HL-60 (cell line): ENCODE measurements at regions not wholly inside any gene's neighbourhood (a gene's known extent, or its start where the extent isn't known, plus 50 kb on each side); places are given as distances from the start of the nearest gene placed in this dataset.
"Not testable (repeated sequence)": the region's sequence is repeated elsewhere in the genome, so short reads cannot be mapped to it uniquely, and the experiment has no call there.

Source experiments
- DNase-seq, 2 experiments: peaks; one replicate each; pipeline ENCODE4 v3.0.0-alpha.2; 2010 to 2020; ENCODE audit warnings: low read depth in 1 of 2, low spot score in 1 of 2
- H3K27ac ChIP-seq: fragments of 250-450 bp; sonication (Bioruptor Pico); replicated peaks from 2 replicates; pipeline ENCODE4 v1.5.1; 2020; ENCODE audit warnings: mild to moderate bottlenecking, moderate library complexity
- H3K27me3 ChIP-seq: fragments of 250-450 bp; sonication (Bioruptor Pico); 2 replicates; pipeline ENCODE4 v1.5.1; 2021; ENCODE audit warnings: mild to moderate bottlenecking, moderate library complexity; ENCODE audit not compliant: insufficient read depth, poor library complexity, severe bottlenecking
- H3K4me3 ChIP-seq: replicated peaks from 2 replicates; pipeline ENCODE4 v1.5.1; 2011; ENCODE audit warnings: mild to moderate bottlenecking, control low read depth, low read length; ENCODE audit not compliant: insufficient read depth

DNA sequence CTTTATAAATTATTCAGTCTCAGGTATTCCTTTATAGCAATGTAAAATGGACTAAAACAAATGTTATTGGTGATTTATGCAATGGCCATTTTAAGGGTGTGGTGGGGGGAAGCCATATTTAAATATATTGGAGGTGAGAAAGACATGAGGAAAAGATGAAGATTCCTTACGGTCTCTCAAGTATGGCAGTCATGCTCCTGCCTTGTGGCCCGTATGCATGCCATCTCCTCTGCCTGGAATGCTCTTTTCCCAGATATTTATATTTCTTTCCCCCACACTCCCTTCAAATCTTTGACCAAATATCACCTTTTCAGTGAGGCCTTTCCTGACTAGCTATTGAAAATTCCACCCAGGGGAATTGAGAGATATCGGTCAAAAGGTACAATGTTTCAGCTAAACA is 206.0 kb downstream of the POTEM start:
- H3K27ac ChIP-seq, DNase-seq, H3K27me3 ChIP-seq, H3K4me3 ChIP-seq: not testable (repeated sequence)

DNA sequence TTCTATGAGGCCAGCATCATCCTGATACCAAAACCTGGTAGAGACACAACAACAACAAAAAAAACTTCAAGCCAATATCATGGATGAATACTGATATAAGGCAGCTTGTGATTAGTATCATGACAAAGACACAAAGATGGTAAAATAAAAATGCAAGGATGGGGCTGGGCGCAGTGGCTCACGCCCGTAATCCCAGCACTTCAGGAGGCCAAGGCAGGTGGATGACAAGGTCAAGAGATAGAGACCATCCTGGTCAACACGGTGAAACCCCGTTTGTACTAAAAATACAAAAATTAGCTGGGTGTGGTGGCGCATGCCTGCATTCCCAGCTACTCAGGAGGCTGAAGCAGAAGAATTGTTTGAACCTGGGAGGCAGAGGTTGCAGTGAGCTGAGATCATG is 210.2 kb downstream of the POTEM start:
- H3K27me3 ChIP-seq, H3K27ac ChIP-seq, H3K4me3 ChIP-seq, DNase-seq: not testable (repeated sequence)

- not testable (repeated sequence) for H3K4me3 ChIP-seq, DNase-seq, H3K27ac ChIP-seq, H3K27me3 ChIP-seq
These were observed 213.1 kb downstream of the POTEM start for GRCh38 chr14:19180297-19180696.

- DNase-seq, result not testable (repeated sequence)
These were observed 213.6 kb downstream of the POTEM start for GRCh38 chr14:19180881-19181280.

GRCh38 chr14:19195146-19195545 is 227.9 kb downstream of the POTEM start:
- not testable (repeated sequence) for H3K27me3 ChIP-seq, H3K27ac ChIP-seq, DNase-seq, H3K4me3 ChIP-seq

More at GRCh38 chr14:19180881-19181280, 213.6 kb downstream of the POTEM start:
- not testable (repeated sequence) for H3K27ac ChIP-seq, H3K4me3 ChIP-seq, H3K27me3 ChIP-seq

GRCh38 chr14:19197488-19198234 is 230.4 kb downstream of the POTEM start:
- not testable (repeated sequence) for DNase-seq, H3K27me3 ChIP-seq, H3K4me3 ChIP-seq, H3K27ac ChIP-seq

DNA sequence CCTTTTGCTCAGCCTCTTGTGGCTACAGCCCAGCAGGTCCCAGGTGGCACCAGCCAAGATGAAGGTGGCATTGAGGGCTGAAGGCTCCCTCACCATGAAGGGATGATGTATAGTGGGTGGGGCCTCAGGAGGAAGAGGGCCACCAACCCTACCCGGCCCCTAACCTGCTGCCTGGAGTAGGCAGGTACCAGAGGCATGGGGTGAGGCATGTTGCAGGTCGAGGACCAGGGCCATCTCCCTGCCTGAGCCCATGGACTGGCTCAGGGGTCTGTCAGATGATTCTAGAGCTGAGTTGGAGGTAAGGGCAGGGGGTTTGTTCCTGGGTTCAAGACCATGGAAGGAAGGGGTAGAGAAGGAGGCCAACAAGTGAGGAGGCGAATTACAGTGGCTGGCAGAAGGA is 231.1 kb downstream of the POTEM start:
- H3K4me3 ChIP-seq, DNase-seq, H3K27me3 ChIP-seq, H3K27ac ChIP-seq: not testable (repeated sequence)

DNA sequence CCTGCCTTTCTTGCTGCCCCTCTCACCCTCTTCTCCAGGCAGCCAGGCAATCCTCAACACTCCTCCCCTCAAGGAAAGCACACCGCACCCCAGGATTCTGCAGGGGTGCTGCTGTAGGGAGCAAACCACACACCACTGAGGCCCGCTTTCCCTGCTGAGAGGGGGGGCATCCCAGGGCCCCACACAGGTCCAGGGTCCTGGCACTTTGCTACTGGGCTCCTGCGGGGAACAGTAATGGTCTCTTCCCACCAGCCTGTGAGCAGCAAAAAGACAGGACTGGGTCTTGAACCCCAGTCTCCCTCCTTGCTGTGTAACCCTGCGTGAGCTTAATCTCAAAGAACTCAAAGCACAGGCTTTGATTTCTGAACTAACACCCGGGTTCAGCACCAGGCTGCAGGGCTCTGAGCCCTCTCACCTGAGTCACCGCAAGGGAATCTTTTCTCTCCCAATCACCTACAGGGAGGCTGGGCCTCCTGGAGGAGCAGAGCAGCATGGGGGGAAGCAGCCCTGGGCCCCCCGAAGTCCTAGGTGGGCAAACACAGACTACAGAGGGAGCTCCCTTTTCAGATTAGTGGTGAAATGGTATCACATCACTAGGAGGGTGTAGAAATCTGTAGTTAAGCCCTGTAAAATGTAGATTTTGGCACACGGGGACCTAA is 232.6 kb downstream of the POTEG start:
- not testable (repeated sequence) for H3K4me3 ChIP-seq, DNase-seq, H3K27me3 ChIP-seq, H3K27ac ChIP-seq

GRCh38 chr14:19202053-19202442 is 232.1 kb downstream of the POTEG start:
- not testable (repeated sequence) for H3K27me3 ChIP-seq, H3K4me3 ChIP-seq, H3K27ac ChIP-seq, DNase-seq

- H3K27ac ChIP-seq, DNase-seq, H3K27me3 ChIP-seq, H3K4me3 ChIP-seq: not testable (repeated sequence)
These were observed 230.7 kb downstream of the POTEG start for GRCh38 chr14:19203250-19203972.

DNA sequence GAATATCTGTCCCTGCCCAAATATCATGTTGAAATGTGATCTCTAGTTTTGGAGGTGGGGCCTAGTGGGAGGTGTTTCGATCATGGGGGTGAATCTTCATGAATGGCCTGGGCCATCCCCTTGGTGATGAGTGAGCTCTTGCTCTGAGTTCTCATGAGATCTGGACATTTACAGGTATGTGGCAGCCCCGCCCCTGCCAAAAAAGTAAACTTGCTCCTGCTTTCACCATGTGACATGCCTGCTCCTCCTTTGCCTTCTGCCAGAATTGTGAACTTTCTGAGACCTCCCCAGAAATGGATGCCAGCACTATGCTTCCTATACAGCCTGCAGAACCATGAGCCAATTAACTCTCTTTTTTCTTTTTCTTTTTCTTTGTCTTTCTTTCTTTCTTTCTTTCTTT is 229.3 kb downstream of the POTEG start:
- not testable (repeated sequence) for H3K27me3 ChIP-seq, DNase-seq, H3K27ac ChIP-seq, H3K4me3 ChIP-seq

GRCh38 chr14:19216480-19216879 is 217.7 kb downstream of the POTEG start:
- not testable (repeated sequence) for DNase-seq, H3K27ac ChIP-seq, H3K27me3 ChIP-seq

DNA sequence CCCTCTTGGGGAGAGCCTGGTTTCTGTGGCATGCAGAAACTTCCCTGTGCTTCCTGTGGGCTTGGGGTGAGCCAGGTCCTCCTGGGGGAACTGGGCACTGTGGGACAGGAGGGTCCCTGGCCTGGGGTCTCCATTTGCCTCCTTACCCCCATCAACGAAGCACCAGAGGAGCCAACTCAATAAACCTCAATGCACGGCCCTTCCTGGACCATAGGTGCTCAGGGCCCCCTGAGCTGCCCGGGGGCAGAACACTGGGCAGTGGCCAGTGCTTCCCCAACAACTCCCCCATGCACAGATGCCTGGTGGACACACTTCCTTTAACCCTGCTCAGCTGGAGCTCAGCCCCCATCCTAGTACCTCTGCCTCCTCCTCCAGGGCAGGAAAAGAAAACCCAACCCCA is 214.7 kb downstream of the POTEG start:
- not testable (repeated sequence) for H3K27me3 ChIP-seq, H3K27ac ChIP-seq, H3K4me3 ChIP-seq, DNase-seq

More at GRCh38 chr14:19216480-19216879, 217.7 kb downstream of the POTEG start:
- H3K4me3 ChIP-seq, result not testable (repeated sequence)

DNA sequence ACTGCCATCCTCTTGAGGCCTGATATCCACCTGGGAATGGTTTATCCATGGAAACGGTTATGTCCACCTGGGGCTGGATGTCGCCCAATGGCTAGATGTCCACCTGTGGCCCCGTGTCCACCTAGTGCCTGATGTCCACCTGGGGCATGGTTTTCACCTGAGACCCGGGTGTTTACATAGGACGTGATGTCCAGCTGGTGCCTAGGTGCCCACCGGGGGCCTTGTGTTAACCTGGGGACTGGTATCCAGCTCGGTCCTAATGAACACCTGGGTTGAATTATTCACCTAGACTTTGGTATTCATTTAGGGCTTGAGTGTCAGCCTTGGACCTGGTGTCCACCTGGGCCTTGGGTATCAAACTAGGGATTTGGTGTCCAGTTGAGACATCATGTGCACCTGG is 202.7 kb downstream of the POTEG start:
- H3K27me3 ChIP-seq, H3K4me3 ChIP-seq: not testable (repeated sequence)

GRCh38 chr14:19234059-19234458 is 200.1 kb downstream of the POTEG start:
- DNase-seq, H3K4me3 ChIP-seq, H3K27me3 ChIP-seq, H3K27ac ChIP-seq: not testable (repeated sequence)

More for the DNA sequence above, 202.7 kb downstream of the POTEG start:
- H3K27ac ChIP-seq, DNase-seq: not testable (repeated sequence)
